ENCODE measurements at regions not wholly inside any gene's neighbourhood (a gene's known extent, or its start where the extent isn't known, plus 50 kb on each side); places are given as distances from the start of the nearest gene placed in this dataset.

DNA sequence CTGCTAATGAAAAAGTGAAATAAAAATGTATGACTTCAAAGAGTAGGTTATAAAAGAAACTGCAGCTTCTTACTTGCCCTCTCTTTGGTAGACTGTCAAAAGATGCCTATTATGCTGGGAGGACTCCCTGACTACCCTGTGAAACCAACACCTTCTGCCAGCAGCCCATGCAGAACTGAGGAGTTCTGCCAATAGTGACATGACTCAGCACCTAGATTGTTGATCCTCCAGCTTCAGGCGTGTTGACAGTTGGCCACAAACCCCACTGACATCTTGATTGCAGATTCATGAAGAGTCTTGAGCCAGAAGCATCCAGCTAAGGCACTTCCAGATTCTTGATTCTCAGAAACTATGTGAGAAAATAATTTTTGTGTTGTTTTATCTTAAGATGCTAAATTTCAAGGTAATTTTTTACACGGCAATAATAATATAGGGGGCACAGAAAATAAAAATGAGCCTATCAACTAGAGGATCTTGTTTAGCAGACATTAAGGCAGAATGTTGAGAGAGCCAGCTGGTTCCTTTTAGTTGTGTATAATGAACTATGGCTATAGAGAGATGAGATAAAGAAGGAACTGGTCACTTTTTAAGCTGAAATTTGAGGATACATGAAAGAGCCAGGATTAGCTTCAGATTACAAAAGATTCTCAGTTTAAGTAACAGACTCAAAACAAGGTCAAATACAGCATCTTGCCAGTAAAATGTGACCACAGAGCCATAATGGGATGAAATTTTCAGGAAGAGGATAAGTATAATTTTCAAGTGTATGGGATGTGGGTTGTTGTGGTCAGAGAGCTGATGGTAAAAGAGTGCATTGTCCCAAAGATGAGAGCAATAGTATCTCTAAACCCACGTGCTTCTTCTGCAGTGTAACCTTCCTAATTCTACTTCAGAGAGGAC is 588.7 kb upstream of the CBLB start:
- Mint-ChIP-seq H3K27me3 (ENCODE audit: low read depth) (no peaks in the 10 kb centered on the region), H3K4me1 (ENCODE audit: low read depth) (peaks cover 27% of the 10 kb centered on the region), H3K36me3 (ENCODE audit: low read depth) (no peaks in the 10 kb centered on the region), H3K4me3 (ENCODE audit: unreplicated experiment) (no peak overlapping the region), H3K9me3 (ENCODE audit: low read depth) (no peaks in the 10 kb centered on the region), H3K27ac (ENCODE audit: unreplicated experiment) (peak overlapping the region; percentile 38)
- no peak for DNase-seq (ENCODE audit: low spot score)
- TF ChIP-seq, protein P1, sequence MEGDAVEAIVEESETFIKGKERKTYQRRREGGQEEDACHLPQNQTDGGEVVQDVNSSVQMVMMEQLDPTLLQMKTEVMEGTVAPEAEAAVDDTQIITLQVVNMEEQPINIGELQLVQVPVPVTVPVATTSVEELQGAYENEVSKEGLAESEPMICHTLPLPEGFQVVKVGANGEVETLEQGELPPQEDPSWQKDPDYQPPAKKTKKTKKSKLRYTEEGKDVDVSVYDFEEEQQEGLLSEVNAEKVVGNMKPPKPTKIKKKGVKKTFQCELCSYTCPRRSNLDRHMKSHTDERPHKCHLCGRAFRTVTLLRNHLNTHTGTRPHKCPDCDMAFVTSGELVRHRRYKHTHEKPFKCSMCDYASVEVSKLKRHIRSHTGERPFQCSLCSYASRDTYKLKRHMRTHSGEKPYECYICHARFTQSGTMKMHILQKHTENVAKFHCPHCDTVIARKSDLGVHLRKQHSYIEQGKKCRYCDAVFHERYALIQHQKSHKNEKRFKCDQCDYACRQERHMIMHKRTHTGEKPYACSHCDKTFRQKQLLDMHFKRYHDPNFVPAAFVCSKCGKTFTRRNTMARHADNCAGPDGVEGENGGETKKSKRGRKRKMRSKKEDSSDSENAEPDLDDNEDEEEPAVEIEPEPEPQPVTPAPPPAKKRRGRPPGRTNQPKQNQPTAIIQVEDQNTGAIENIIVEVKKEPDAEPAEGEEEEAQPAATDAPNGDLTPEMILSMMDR (IDR thresholded peaks at IDR 0.05): no peak

GRCh38 chr3:106458952-106459351 is 590.1 kb upstream of the CBLB start:
- Mint-ChIP-seq H3K4me1 (ENCODE audit: low read depth) (peaks cover 27% of the 10 kb centered on the region), H3K36me3 (ENCODE audit: low read depth) (no peaks in the 10 kb centered on the region)
- TF ChIP-seq, protein P1 (IDR thresholded peaks at IDR 0.05): no peak

GRCh38 chr3:106466881-106467280 is 598.1 kb upstream of the CBLB start:
- Mint-ChIP-seq H3K4me1 (ENCODE audit: low read depth) (no peaks in the 10 kb centered on the region), H3K4me3 (ENCODE audit: unreplicated experiment) (no peak overlapping the region), H3K9me3 (ENCODE audit: low read depth) (peaks cover 19% of the 10 kb centered on the region), H3K27me3 (ENCODE audit: low read depth) (no peaks in the 10 kb centered on the region), H3K27ac (ENCODE audit: unreplicated experiment) (no peak overlapping the region), H3K36me3 (ENCODE audit: low read depth) (no peaks in the 10 kb centered on the region)
- DNase-seq (ENCODE audit: low spot score): no peak
- TF ChIP-seq, protein P1 (IDR thresholded peaks at IDR 0.05): no peak

More at GRCh38 chr3:106458952-106459351, 590.1 kb upstream of the CBLB start:
- DNase-seq (ENCODE audit: low spot score): no peak
- Mint-ChIP-seq H3K27ac (ENCODE audit: unreplicated experiment) (no peak overlapping the region), H3K9me3 (ENCODE audit: low read depth) (peaks cover 4% of the 10 kb centered on the region), H3K27me3 (ENCODE audit: low read depth) (no peaks in the 10 kb centered on the region), H3K4me3 (ENCODE audit: unreplicated experiment) (no peak overlapping the region)

DNA sequence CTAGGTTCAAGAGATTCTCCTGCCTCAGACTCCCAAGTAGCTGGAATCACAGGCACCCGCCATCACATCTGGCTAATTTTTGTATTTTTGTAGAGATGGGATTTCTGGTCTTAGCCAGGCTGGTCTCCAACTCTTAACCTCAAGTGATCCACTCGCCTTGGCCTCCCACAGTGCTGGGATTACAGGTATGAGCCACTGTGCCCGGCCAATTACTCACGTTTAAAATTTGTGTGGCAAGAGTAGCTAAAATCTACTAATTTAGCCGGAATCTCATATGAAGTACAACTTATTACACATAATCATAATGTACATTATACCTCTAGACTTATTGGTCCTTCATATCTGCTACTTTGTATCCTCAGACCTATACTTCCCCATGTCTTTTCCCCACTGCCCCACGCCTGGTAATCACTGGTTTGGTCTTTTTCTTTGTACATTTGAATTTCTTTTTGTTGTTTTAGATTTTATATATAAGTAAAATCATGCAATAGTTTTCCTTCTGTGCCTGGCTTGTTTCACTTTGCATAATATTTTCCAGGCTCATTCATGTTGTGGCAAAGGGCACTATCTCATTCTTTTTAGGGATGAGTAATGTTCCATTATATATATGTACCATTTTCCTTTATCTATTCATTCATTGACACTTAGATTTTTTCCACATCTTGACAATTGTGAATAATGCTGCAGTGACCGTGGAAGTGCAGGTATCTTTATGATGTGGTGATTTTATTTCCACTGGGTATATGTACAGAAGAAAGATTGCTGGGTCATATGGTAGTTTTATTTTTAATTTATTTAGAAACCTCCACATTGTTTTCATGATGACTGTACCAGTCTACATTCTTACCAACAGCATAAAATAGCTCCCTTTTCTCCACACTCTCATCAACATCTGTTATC is 605.0 kb upstream of the CBLB start:
- H3K9me3 Mint-ChIP-seq (ENCODE audit: low read depth): peaks cover 26% of the 10 kb centered on the region

More for the DNA sequence above, 605.0 kb upstream of the CBLB start:
- DNase-seq (ENCODE audit: low spot score): no peak
- Mint-ChIP-seq H3K4me3 (ENCODE audit: unreplicated experiment) (no peak overlapping the region), H3K27me3 (ENCODE audit: low read depth) (no peaks in the 10 kb centered on the region), H3K27ac (ENCODE audit: unreplicated experiment) (no peak overlapping the region), H3K36me3 (ENCODE audit: low read depth) (peaks cover 1% of the 10 kb centered on the region), H3K4me1 (ENCODE audit: low read depth) (no peaks in the 10 kb centered on the region)
- TF ChIP-seq, protein P1 (IDR thresholded peaks at IDR 0.05): no peak

Data from chondrocyte (in vitro differentiated cells).